Stimulated activated naive CD4-positive, alpha-beta T cell (primary cell): ENCODE measurements at regions not wholly inside any gene's neighbourhood (a gene's known extent, or its start where the extent isn't known, plus 50 kb on each side); places are given as distances from the start of the nearest gene placed in this dataset.
"Not testable (repeated sequence)": the region's sequence is repeated elsewhere in the genome, so short reads cannot be mapped to it uniquely, and the experiment has no call there.

Experiments
- DNase-seq, 6 experiments: peaks; one replicate each; lab custom pipeline; 2025; lab: John Stamatoyannopoulos, UW

DNA sequence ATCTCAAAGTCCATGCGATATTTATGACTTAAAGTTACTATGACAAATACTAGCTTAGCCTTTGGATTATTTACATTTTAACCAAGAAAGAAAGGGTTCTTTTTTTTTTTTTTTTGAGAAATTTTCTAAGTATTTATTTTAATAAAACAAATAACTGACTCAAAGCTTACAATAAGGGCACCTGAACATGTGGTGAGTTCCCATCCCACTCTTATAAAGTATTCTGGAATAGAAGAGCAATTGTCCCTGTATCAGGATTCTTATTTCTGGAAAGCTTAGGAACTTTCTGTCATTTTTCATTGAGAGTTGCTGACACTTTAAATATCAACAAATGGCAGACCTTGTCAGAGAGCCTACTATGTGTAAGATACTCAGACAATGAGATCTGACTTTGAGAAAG, 686.1 kb upstream of the SOX9 start:
- DNase-seq = no peak

DNA sequence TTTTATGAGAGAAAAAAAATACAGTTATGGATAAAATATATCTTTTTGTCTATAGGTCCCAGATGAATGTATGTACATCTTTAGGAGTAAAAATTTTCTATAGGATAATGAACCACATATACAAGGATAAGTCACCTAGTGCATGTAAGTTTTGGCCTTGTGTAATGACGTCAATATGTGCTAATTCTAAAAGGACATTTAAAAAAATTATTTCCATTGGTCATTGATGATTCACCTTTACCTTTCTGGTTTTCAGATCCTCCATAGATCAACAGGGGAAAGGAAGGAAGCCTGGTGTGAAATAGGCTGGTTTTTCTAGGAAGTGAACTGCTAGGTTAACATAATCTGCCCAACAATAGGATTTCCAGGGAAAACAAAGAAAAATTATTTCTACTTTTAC, 684.3 kb upstream of the SOX9 start:
- DNase-seq = no peak

DNA sequence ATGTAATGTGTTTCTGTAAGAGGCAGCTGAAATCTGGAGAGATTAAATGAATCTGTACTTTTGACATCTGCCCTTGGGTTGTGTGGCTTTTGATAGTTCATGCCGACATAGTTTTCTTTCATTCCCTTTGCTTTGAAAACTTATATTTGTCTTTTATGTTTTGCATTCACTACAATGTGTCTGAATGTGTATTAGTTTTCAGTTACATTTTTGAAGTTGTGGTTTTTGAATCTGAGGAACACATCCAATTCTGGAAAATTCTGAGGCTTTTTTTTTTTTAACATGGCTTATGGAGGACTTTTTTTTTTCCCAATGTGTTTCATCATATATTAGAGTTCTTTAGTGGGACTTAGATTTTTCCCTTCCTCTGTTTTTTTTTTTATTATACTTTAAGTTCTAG, 683.7 kb upstream of the SOX9 start:
- DNase-seq = no peak

- no peak for DNase-seq
Measured at GRCh38 chr17:71438631-71439146, 682.1 kb upstream of the SOX9 start.

DNA sequence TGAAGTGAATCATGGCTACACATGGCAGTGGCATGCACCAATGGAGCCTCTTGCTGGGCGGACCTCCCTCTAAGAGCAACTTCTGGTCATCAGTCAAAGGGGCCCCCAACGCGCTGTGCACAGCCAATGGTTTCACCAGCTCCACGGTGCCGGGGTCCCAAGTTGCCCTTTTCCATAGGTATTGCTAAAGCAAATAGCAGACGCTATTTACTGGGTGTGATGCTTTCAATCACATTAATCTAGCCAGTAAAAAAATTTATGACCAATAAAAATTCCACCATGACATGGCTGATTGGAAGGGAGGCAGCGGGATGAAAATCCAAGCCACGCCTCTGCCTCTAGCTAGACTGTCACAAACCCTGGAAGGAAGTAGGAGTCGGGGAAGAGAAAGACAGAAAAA, 680.3 kb upstream of the SOX9 start:
- no peak for DNase-seq

- DNase-seq = no peak
Measured at GRCh38 chr17:71441098-71441497, 679.7 kb upstream of the SOX9 start.

DNA sequence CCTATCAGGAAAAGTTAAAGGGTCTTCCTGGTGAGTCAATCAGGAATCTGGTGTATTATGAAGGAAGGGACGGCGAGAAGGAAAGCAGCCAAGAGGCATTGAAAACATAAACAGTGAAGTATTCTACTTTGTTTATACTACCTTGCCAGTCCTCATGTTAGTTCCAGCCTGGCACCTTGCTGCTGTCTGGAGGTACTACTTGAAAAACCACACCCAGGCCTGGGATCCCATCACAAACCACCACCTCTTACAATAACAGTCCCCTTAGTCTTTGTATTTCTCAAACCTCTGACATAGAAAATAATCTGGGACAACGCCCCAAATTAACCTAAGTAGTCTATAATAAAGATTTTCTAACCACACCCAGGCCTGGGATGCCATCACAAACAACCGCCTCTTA, 676.7 kb upstream of the SOX9 start:
- no peak for DNase-seq

GRCh38 chr17:71446645-71447437, 674.0 kb upstream of the SOX9 start:
- DNase-seq = no peak

DNA sequence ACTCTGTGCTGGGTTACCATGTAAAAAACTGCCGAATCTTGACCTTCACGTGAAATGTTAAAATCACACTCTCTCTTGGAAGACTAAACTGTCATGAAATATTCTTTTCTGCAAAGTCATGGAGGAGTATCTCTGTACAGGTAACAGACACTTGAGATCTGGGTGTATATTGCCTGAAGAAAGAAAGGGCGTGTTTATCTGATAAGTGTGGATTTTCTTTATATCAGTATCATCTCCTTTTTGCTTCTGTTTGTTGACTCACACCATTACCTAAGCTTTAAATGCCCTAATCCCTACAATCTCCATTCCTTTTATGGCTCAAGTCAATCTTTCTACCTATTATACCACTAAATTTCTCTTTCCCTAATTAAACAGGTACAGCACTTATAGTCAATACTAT, 673.2 kb upstream of the SOX9 start:
- DNase-seq = no peak

- DNase-seq = not testable (repeated sequence)
Measured at GRCh38 chr17:71450657-71451056, 670.2 kb upstream of the SOX9 start.

DNA sequence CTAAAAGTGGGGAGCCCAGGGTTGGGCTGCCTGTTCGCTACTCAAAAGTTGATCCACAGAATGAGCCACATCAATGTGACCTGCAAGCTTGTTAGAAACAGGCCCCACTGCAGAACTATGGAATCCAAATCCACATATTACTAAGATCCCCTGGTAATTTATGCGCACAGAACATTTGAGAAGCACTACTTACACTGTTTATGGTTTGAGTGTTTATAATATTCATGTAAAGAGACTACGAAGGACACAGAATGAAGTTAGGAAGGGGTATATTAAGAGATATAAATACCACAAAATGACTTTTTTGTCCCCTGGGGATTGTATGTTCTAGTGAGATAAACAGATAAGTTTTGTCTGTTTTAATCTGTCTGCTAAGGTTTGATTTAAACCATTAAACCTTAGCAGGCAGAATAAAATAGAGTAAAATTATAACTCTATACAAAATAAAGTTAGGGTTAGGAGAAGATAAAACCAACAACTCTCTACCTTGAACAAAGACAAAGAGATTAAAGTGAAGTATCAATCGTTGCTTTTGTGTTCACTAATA, 666.9 kb upstream of the SOX9 start:
- no peak for DNase-seq

GRCh38 chr17:71455219-71455618, 665.6 kb upstream of the SOX9 start:
- DNase-seq = no peak

- DNase-seq = no peak
Measured at GRCh38 chr17:71458322-71458721, 662.5 kb upstream of the SOX9 start.

DNA sequence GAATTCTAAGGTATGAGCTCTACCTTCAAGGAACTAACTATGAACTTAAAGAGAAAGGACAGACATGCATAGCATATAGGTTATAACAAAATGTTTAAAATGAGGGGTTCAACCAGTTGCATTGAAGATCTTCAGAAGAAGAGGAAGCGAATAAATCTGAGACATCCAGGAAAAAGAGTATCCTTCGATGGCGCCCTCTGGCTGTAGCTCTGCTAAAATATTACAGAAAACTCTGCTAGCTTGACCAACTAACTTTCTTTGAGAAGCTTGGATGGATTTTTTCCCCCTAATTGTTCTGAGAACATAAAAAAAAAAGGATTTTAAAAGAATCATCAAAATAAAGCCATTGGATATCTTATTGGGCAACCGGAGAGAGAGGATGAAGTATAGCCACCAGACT, 659.9 kb upstream of the SOX9 start:
- DNase-seq = no peak

GRCh38 chr17:71461498-71462169, 659.2 kb upstream of the SOX9 start:
- no peak for DNase-seq

DNA sequence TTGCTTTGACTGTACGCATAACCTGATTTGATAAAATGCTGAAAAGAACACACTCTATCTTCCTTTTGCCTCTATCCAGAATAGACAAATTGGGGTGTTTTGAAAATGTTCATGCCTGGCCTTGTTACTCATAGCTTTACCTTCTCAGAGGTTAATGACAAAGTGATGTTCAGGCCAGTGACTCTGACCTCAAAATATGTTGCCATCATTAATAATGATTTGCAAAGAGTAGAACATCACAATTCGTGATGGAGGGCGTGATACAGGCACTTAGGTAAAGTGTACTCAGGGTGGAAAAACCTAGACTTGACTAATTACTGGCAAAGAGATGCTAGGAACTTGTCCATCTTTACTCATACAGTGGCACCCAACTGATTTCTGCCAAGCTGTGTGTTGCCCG, 656.6 kb upstream of the SOX9 start:
- no peak for DNase-seq

DNA sequence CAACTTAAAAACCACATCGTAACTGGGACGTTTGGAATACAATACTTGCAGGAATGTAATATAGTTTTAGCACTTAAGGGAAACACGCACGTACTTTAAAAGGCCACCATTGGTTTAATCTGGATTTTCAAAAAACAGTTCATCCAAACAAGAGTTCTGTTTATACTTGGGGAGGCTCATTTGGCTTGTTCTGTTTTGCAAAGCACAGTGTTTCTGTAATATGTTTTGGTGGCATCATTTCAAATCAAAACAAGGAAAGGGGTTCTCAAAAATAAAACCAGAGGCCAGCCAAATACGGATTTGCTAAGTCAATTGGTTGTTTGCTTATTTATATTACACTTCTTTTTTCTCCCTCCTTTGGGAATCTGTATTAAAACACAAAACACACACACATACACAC, 656.1 kb upstream of the SOX9 start:
- no peak for DNase-seq

DNA sequence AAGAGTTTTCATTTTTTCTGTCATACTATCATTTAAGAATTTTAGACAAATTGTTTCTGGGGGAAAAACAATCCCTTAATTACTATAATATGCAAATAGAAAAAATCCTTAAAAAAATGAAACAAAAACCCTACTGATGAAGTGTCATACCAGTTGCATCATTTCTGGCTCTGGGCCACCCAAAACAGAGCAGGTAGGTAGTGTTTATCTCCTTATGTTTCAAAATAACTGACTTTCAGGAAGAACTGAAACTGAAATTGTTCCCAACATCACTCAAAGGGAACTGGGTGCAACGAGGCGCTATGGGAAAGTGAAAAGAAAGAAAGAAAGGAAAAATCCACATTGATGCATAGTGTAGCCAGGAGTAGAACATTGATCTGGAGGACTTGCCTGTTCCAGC, 653.1 kb upstream of the SOX9 start:
- no peak for DNase-seq

DNA sequence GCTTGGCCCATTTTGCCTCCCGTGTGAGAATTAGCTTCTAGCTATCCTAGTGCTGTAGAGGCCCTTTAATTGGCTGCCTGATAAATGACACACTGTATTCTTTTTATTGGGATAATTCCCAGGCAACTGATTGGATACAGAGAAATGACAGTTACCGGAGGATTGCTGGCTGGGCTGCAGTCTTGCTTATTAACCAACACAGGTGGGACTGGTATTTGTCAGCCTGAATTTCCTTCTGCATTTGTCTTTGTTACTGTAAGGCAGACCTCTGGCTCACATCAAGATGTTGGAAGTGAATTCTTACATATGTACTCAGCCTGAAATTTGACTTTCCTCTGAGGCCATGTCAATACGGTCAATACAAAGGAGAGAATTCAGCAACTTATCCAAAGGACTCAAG, 650.8 kb upstream of the SOX9 start:
- no peak for DNase-seq

GRCh38 chr17:71472809-71473789, 647.7 kb upstream of the SOX9 start:
- DNase-seq = no peak

DNA sequence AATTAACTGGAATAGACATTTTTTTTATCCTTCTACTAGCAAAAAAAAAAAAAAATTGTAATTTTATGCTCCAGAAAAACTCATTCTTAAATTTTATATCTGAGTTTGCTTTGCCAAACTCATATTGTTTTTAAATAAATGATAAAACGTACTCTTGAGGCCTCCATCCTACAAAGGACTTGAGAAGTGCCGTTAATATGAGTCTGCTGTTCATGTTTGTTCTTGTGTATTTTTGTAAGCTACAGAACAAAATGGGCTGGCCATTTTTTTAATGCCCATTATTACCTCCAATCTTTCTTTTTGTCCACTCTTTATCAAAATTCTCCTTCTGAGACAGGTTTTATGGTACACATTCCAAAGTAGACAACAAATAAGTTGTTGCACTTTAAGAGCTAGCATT, 643.5 kb upstream of the SOX9 start:
- DNase-seq = no peak

- DNase-seq = no peak
Measured at GRCh38 chr17:71480099-71480498, 640.7 kb upstream of the SOX9 start.
